C4-2B (cell line): ENCODE measurements at regions not wholly inside any gene's neighbourhood (a gene's known extent, or its start where the extent isn't known, plus 50 kb on each side); places are given as distances from the start of the nearest gene placed in this dataset.
"Not testable (repeated sequence)": the region's sequence is repeated elsewhere in the genome, so short reads cannot be mapped to it uniquely, and the experiment has no call there.

Experiments used
- CTCF ChIP-seq: fragments of 450-650 bp; conservative IDR thresholded peaks from 2 replicates; pipeline ENCODE4 v1.5.1; 2017; ENCODE audit warnings: mild to moderate bottlenecking
- ZFX ChIP-seq: fragments of 450-650 bp; IDR thresholded peaks from 2 replicates; pipeline ENCODE4 v1.6.1; 2017

DNA sequence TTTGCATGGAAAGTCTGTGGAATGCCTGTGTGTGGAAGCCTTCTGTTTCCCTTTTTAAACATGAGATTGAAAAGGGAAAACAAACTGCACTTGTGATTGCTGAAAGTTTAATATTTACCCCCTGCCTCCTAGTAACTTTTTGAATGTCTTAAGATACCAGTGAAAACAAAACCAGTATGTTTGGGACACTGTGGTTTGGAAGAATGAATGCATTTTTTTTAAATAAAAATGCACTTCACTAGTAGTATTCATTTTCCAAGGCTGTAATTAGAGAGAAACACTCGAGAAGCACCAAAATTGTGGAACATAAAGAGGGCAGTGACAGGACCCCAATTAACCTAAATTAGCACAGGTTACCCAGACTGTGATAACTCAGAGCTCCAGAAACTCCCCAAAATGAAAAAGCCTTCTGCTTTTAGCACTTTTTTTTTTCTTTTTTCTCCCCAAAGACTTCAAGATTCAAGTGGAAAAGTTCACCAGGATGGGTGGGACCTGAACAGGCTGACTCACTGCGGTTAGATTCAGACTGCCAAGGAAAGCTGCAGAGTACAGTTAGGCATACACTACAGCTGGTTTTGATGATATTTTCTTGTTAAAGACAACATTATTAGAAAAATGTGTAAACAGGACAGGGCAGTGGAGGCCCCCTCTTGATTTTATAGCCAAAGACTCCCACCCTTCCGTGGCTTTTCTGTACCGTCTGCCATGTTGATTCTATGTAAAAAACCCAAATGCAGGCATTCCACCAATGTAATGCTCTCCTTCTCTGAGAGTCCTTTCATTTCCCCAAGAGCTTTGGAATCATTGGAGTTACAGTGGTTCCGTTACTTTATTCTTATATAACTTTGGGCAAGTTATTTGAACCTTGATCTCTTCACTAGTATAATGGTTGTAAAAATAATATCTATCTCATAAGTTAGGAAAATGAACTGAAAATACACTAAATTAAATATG is 151.8 kb upstream of the NBPF9 start:
- TF ChIP-seq CTCF, ZFX: not testable (repeated sequence)
